ENCODE measurements at regions not wholly inside any gene's neighbourhood (a gene's known extent, or its start where the extent isn't known, plus 50 kb on each side); places are given as distances from the start of the nearest gene placed in this dataset.

DNA sequence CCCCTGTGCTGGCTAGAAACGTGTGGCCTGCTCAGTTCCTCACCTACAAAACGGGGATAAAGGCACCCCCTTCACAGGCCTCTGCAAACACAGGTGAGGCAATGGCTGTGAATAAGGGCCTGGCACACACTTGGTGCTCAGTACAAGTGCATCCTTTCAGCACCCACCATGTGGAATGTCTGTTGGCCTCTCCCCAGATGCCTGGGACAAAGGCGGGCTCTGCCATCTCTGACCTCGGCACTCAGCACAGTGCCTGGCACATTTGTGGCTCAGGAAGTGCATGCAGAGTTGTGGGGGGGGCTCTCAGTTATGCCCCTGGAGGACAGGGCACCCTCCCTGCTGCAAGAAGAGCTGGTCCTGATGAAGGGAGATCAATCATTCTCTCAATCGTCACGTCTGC is 224.6 kb upstream of the RAB6C start:
- no peak for DNase-seq

DNA sequence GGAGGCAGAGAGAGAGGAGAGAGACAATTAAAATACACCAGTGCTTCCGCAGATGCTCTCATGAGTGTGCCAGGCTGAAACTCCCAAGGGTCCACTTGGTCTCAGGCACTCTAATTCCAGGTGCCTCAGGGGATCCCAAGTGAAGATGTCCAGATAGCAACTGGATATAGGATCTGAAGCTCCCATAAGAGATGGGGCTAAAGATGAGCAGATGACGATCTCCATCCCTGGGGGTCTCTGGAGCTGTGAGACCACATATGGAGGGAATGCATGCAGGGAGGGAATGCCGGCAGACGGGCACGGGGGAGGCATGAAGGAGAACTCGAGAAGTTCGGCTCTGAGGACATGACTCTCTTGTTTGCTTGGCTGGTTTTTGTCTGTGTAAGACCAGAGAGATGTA is 223.7 kb upstream of the RAB6C start:
- DNase-seq = no peak

DNA sequence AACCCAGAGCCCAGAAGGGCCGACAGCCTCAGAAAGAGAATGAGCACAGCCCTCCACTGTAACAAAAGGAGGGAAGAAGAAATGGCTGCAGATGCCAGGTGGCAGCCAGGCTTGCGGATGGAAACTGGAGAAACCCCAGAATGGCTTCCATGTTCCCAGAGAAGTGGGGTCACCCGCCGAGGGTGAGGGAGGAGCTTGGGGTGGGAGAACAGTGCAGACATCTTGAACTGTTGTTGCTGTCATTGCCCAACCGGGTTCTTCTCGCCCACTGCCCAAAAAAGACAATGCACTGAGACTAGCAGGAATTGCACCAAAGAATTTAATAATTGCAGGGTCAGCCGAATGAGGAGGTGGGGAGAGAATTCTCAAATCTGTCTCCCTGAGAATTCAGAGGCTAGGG is 223.2 kb upstream of the RAB6C start:
- no peak for DNase-seq

DNA sequence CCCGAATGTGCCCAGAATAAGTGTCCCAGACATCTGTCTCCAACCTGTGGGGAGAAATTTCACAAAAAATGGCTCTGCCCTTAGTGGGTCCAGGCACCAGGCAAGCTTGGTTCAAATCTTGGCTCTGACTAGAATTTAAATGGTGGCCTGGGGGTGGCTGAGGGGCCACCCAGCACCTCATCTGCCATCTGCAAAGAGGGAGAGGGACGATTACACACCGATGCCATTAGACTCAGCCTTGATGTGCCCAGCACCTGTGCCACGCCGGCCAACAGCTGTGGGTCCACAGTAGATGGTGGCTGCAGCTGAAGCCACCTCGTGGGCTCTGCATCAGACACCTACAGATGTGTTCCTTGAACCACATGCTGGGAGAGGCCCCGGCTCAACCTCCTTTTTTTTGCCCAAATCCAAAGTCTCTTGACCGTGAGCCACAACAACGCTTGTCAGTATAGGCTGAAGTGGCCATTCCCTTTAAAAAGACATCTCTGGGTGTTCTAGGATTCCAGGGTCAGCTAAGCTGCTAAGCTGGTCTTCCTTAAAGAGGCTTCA is 222.0 kb upstream of the RAB6C start:
- DNase-seq = no peak

DNA sequence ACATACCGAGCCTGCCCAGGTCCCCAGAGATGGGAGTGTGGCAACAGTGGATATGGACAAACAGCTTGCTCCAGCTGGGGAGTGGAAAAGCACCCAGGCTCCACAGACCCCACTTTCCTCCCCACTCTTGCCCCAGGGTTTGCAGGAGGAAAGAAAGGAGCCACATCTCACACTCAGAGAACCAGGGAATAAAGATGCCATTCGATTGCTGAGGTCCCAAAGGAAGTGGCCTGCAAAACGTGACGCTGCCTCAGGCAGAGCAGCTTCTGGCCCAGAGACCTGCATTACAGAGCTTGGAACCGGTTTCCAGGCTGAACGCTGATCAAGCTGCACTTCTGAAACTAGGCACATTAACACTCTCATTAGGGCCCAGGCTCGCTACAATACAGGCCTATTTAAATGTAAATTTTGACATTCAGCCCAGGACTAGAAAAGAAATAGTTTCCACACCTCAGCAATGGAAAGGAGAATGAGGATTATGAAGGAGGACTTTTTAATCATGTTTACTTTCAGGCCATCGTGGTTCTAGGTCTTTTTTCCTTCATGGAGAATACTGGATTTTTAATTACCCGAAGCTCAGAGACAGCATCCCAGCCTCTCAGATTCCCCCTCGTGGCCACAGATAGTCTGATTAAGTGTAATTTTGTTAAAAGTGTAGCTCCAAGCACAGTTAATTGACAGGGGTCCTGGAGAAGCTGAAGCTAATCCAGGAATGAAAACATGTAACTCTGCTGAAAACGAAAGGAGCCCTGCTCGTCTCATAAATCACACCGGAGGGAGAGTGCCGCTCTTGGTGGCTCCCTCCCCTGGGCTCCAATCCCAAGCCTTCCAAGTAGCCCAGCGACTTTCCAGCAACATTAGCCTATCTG is 221.3 kb upstream of the RAB6C start:
- no peak for DNase-seq

DNA sequence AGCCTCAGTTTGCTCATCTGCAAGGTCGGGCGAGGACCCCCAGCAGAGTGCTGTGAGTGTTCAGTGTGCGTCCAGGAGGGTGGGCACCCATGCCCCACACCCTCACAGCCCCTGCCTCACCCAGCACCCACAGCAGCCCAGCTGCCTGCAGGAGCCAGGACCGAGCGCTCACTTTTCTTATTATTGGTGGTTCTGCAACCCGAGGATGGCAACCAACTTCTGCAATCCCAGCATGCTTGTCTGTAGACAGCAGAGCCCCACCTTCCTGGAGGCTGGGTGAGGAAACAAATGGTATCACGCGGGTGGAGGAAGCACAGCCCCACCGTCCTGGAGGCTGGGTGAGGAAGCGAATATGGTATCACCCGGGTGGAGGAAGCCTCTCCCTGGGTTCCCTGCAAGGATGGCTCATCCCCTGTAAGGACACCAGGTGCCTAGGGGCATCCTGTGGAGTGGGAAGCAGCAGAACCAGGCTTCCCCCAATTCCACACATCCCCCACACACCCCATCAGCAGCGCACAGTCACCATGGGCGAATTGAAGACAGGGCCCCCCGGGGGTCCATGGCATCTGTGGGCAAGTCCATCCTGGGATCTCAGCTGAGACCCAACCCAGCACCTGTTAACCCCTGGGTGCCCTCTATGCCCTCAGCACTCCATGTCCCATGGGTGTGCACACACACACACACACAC is 220.5 kb upstream of the RAB6C start:
- no peak for DNase-seq

DNA sequence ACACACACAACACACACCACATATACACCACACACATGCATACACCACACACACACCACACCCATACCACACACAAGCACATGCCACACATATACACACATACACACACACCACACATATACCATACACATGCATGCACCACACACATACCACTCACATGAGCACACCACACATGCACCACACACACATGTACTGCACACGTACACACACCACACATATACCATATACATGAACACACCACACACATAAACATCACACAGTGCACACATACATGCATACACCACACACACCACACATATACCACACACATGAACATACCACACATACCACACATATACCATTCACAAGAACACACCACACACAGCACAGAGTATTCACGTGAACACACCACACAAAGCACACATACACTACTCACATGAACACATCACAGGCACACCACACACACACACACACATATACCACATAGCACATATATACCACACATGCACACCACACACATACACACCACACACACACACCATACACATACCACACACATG is 219.9 kb upstream of the RAB6C start:
- no peak for DNase-seq

DNA sequence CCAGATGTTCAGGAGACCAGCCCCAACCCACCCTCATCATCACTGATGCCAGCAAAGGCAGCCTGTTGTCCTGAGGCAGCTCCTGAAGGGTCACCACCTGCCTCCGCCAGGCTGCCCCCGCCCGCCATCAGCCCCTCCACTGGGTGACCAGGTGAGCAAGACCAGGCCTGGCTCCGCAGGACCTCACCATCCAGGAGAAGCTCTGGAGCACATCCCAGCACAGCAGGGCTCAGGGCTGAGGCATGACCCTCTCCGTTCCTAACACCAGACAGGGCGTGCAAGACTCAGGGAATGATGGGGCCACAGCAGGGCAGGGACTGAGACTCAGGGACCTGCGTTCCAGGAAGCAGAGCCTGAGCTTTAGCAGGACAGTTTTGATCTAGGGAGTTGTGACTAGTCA is 218.8 kb upstream of the RAB6C start:
- no peak for DNase-seq

DNA sequence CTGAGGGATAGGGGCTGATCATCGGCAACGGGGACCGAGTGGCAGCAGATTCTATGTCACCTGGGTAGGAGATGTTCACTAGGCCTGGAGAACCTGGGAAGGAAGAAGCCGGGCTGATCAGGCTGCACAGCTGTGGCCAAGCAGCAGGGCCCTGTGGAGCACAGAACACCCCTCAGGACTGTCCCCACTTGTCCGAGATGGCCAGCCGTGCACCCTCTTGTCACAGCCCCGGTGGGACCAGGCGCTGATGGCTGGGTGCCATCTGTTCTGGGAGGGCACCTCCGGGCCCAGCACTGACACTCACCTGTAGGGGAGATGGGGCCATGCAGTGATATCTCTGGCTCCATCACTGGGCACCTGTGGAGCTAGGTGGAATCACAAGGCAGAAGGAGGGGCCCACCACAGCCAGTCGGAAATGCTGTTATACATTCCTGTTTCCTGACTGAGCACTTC is 217.9 kb upstream of the RAB6C start:
- no peak for DNase-seq

DNA sequence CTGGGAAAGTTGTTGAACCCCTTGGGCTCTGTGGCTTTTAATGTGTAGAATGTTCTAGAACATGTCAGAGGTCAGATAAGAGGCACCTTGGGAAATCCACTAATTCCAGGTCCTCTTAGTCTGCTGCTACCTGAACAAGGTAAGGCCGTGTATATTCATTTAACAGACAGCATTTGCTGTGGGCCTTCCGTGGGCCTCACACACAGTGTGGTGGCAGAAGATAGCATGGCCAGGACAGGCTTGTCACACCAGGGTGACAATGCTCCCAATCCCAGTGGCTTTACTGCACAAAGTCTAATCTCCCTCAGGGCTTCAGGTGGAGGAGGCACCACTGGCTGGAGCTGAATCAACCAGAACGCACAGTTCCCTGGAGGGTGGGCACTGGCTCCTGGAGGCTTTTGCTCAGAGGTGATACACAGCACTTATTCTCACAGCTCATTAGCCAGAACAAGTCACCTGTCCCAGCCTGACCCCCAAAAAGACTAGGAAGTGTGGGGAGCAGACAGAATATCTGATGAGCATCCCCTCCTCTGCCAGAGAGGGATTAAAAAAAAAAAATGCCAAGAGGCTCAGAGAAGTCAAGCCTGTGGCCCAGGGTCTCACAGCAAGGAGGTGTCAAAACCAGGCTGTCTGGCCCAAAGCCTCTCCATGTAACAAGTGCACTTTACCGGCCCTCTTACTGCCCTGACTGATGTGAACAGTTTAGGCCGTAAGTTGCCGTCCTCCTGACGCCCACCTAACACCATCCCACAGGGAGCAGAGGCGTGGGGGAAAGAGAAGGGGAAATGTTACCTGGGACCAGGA is 216.9 kb upstream of the RAB6C start:
- no peak for DNase-seq

DNA sequence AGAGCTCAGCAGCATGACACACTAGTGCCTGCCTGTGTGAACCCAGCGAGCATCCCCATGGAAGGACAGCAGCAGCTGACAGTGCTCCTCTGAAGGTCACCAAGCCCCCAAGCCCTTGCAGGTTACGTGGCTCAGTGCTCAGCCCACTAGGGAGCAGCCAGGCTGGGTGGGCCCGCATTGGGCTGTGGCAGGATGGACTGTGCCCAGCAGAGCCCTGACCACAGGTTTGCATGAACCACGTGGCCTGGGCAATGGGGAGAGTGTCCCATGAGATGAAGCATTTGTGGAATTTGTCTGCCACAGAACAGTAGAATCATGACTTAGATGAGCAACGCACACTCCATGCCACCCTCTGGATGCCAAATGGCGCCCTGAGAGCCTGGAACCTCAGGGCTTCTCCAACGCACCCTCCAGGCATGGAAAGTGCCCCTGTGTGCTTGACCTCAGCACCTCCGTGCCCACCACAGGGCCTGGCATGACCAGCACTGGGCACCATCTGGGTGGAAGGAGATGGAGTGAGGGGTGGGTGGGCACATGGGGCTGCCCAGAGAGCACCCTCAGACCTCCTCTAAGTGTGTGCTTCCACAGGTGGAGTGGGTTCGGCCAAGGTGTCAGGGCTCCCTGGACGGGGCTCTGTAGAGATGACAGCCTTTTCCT is 216.1 kb upstream of the RAB6C start:
- DNase-seq = no peak

DNA sequence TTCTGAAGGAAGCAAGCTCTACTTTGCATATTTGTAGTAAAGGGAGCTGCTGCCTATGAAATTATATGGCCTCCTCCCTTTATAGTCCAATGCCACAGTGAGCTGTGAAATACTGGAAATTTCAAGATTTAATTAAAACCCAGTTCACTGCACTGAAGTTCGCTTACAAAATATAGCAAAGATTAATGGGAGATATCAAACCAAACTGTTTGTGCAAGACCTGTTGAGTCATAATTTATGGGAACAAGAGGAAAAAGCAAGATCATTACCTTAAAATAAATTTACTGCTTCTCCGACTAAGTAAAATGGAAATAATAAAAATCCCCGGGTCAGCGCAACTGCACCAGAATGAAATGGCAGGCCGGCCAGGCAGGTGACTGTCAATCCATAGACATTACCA is 215.5 kb upstream of the RAB6C start:
- DNase-seq = no peak

DNA sequence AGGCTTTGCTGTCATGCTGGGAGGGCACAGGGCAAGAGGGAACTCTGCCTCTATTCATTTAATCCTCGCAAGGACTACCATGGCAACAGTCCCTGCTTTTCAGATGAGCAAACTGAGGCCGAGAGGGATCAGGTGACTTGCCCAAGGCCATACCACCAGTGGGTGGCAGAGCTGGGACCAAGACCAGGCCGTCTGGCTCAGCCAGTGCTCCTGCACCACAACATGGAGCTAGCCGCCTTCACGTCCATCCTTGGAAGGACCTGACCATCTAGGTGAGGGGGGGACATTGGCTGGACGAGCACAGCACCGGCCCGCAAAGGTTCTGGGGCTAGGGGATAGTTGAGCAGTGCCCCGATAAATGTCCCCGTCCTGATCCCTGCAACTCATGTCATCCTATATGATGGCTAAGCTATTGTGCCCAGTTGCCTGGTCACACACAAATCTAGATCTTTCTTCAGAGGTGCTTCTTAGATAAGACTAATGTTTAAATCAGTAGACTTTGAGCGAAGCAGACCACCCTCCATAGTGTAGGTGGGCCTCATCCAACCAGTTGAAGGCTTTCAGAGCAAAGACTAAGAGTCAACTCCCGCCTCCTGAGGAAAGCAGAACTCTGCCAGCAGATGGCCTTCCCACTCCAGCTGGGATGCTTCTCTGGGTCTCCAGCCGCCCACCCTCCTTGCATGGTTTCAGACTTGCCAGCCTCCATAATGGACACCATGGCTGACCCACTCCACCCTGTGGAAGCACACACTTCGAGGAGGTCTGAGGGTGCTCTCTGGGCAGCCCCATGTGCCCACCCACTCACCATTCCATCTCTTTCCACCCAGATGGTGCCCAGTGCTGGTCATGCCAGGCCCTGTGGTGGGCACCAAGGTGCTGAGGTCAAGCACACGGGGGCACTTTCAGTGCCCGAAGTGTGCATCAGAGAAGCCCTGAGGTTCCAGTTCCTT is 214.8 kb upstream of the RAB6C start:
- no peak for DNase-seq

DNA sequence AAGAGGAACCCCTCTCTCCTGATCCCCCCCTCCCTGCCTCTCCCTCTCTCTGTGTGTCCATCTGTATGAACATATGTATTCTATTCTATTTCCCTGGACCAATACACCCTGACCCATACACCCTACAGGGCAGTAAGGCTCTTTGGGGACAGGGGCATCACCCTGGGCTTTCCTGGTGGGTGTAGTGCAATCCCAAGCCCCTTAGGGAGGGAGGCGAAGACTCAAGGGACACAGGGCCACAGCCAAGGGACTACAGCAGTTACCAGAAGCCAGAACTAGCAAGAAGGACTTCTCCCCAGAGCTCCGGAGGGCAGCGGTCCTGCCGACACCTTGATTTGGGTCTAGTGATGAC is 214.2 kb upstream of the RAB6C start:
- DNase-seq = no peak

DNA sequence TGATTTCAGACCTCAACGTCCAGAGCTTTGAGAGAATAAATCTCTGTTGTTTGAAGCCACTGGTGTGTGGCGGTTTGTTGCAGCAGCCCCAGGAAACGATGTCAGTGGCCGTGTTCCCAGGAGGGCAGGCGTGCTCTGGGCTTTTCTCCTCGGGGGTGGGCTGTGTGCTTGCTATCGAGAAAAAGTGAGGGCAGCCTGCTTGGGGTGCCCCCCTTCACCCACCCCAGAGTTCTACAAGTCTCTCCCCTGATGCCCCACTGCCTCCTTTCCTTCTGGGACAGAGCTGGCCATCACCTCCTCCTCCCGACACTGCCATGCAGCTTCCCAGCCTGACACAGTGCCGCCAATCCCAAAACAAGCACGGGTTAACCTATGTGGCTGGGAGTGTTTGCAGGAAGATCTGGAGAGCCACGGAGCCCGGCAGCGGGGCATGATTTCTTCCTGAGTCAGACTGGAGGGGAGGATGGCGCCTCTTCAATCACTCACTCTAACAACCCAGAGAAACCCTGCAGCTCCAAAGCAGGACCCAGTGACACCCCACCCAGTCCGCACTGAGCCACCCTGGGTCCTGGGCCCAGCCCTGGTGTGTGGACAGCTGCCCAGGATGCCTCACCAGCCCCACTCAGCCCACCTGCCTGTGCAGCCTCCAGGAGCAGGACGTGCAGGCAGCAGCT is 213.7 kb upstream of the RAB6C start:
- no peak for DNase-seq

DNA sequence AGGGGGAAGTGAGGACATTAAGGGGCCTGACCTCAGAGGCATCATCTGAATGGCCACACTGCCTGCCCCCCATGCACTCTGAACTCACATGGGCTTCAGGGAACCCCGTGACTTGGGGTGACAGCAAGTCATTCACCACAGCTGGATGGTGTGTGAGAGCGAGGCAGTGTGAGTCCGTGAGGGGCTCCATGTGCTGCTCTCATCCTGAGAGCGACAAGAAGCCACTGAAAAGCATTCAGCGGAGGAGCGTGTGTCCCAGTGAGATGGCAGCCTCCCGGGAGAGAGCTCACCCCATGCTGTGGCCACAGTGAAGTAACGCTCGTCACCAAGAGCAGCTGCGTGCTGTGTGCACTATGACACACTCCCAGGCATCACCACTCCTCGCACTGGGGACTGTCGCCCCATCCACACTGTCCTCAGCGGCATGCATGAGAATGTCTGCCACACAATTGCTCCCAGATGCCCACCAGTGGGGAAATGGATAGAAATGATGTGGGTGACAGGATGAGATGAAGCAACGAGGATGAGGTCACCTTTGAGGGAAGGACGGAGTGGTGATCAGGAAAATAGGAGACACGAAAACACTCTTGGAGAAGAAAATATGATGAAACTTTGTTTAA is 213.0 kb upstream of the RAB6C start:
- DNase-seq = no peak

DNA sequence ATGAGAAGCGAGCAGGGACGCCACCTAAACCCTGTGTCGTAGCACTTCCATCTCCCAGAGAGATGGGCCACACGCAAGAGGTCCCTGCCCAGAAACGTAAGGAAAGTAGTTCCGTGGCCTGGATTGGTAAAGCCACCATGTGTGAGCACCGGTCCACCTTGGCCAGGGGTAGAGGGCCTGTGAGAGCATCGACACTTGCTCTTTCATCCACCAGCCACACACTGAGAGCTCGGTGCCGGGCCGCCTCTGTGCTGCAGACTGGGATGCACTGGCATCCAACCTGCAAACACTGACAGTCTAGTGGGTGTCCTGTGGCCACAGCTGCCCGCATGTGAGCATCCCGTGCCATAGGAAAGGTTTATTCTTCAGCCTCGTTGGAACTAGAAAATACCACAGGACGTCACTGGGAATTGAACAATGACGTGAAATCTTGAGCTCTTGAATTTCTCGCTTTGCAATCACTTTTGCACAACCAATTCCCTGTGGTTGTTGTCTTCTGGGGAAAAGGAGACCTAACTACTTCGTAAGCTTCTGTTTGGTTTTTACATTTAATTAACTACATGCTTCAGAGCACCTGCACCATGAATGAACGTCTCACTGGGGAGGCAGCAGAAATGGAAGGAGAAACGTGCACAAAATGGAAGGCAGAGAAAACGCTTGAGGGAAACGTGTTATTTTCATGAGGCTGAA is 212.0 kb upstream of the RAB6C start:
- DNase-seq = no peak

DNA sequence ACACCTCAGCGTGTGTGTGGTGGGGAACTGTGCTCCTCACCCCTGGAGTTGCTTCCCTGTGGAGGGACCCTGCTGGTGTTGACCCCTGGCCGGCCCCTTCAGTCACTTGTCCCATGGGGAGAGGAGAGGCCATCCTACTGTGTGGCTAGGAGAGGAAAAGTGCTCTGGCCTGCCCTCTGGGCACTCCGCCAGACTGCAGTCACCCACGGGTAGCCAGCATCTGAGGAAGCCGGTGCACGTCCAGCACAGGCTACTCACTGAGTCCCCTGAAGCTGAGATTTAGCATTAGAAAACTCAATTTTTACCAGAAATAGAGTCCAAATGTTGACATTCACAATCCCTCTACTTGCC is 211.5 kb upstream of the RAB6C start:
- DNase-seq = no peak

DNA sequence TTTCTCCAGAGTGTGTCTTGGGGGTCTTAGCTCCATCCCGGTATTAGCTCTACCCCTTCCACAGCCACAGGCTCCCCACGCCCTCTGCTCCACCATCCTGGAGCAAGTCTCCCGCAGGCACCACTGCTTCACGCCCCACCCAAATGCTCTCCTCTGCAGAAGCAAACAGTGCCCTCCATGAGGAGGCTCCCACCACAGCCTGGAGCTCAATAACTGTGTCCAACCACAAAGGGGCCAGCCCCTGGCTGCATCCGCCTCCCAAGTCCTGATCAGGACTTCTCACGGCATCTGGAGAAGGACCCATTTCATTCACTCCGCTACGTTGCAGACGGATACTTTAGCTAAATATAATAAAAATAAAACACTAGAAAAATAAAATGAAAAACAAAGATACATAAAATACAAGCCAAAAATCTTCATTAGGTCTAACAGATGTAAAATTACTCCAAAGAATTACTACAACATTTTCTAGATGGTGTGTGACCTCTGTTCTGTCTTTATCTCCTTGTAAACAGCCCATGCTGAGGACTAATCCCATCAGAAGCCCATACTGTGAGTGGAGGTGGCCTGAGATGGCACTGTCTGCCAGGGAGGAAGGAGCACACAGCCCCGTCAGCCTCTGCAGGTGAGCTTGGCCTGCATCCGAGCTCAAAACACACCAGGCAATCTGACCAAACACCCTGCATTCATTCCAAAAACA is 210.8 kb upstream of the RAB6C start:
- no peak for DNase-seq

Measured in 8988T (cell line).